HepG2 (cell line): ENCODE measurements at regions not wholly inside any gene's neighbourhood (a gene's known extent, or its start where the extent isn't known, plus 50 kb on each side); places are given as distances from the start of the nearest gene placed in this dataset.

ENCODE experiments used
- ATAC-seq: fragments of 200-7000 bp; cut with Tn5 transposase; 3 replicates; pipeline ENCODE4 v1.9.1; 2020; ENCODE audit warnings: mild to moderate bottlenecking, moderate library complexity
- BruUV-seq: library from RNA; stranded (reverse); fragments of 400-500 nt; replicated peaks from 2 replicates; lab custom pipeline; 2021; lab: Mats Ljungman, UMichigan
- CTCF ChIA-PET: fragments of 300-600 bp; formaldehyde crosslinking; extraction: SDS; loops from one replicate; lab custom pipeline; 2021; ENCODE audit warnings: low total read pairs, inconsistent platforms, low intra/inter-chr PET ratio; lab: Yijun Ruan, JAX
- POLR2A ChIA-PET: fragments of 350-600 bp; sonication (Branson Sonifier 250); formaldehyde crosslinking; loops from one replicate; lab custom pipeline; 2020; ENCODE audit warnings: antibody characterized with exemption, inconsistent platforms; lab: Yijun Ruan, JAX
- DNase-seq: peaks from one replicate; pipeline ENCODE4 v3.0.0-alpha.2; 2015; ENCODE audit warnings: low spot score
- FAIRE-seq: peaks from 3 replicates; lab custom pipeline; 2011; peaks lifted over from hg19 to GRCh38; lab: Jason Lieb, UNC
- H2AFZ ChIP-seq: one replicate; pipeline ENCODE4 v1.6.1; 2011; ENCODE audit warnings: low read length, inconsistent platforms
- H3K27ac ChIP-seq: fragments of 300-600 bp; 3 replicates; pipeline ENCODE4 v1.8.0; 2011; ENCODE audit warnings: mixed run types, mild to moderate bottlenecking, mixed read lengths, low read length, inconsistent platforms; ENCODE audit not compliant: insufficient read depth; ENCODE audit errors: extremely low read length
- H3K27me3 ChIP-seq, 2 experiments: fragments of 200-600 bp in 1 of 2; 2 replicates in 1 of 2; 3 replicates in 1 of 2; pipeline versions ENCODE4 v1.6.0 to v1.8.0; 2011; ENCODE audit warnings: low read length in 2 of 2, mild to moderate bottlenecking in 2 of 2, moderate library complexity in 2 of 2, inconsistent platforms in 1 of 2; ENCODE audit not compliant: insufficient read depth in 2 of 2, control insufficient read depth in 1 of 2
- H3K36me3 ChIP-seq, 2 experiments: fragments of 200-600 bp in 1 of 2; replicated peaks in 1 of 2; 2 replicates in 1 of 2; 3 replicates in 1 of 2; pipeline versions ENCODE4 v1.5.1 to v1.8.0; 2011; ENCODE audit warnings: low read length in 2 of 2, inconsistent platforms in 1 of 2; ENCODE audit not compliant: insufficient read depth in 2 of 2, control insufficient read depth in 1 of 2
- H3K4me1 ChIP-seq: 2 replicates; pipeline ENCODE4 v1.5.1; 2012; ENCODE audit warnings: low read length, inconsistent platforms; ENCODE audit not compliant: insufficient read depth
- H3K4me2 ChIP-seq: 2 replicates; pipeline ENCODE4 v1.6.0; 2011; ENCODE audit warnings: low read depth, low read length, inconsistent platforms
- H3K4me3 ChIP-seq, 3 experiments: fragments of 200-600 bp in 1 of 3; sonication (generic), shearing (Covaris generic) in 1 of 3; replicated peaks in 1 of 3; 2 replicates each; pipeline ENCODE4 v1.5.1; 2011 to 2016; ENCODE audit warnings: low read length in 3 of 3, inconsistent platforms in 2 of 3, low read depth in 2 of 3, mild to moderate bottlenecking in 2 of 3, control low read depth in 1 of 3, mixed read lengths in 1 of 3; ENCODE audit not compliant: insufficient read depth in 1 of 3
- H3K79me2 ChIP-seq: one replicate; pipeline ENCODE4 v1.6.1; 2011; ENCODE audit warnings: low read length, inconsistent platforms; ENCODE audit not compliant: insufficient read depth
- H3K9ac ChIP-seq: 2 replicates; pipeline ENCODE4 v1.6.0; 2011; ENCODE audit warnings: mild to moderate bottlenecking, low read depth, low read length, inconsistent platforms; ENCODE audit not compliant: insufficient read depth
- H3K9me3 ChIP-seq: 2 replicates; pipeline ENCODE4 v1.5.1; 2012; ENCODE audit warnings: mild to moderate bottlenecking, low read length
- H4K20me1 ChIP-seq: 2 replicates; pipeline ENCODE4 v1.6.0; 2011; ENCODE audit warnings: inconsistent platforms, mild to moderate bottlenecking, low read length, moderate library complexity; ENCODE audit not compliant: insufficient read depth
- BCLAF1 ChIP-seq: fragments of 450-650 bp; IDR thresholded peaks from 2 replicates; pipeline ENCODE4 v1.6.1; 2017; ENCODE audit warnings: mild to moderate bottlenecking
- CBX2 ChIP-seq, 2 experiments: fragments of 200-600 bp in 1 of 2; sonication (generic); formaldehyde crosslinking in 1 of 2; IDR thresholded peaks; 2 replicates each; pipeline versions ENCODE4 v1.7.0 to v1.8.1; 2018 to 2022; ENCODE audit warnings: low read depth in 2 of 2, low read length in 1 of 2, mild to moderate bottlenecking in 1 of 2, missing genetic modification reagents in 1 of 2
- HNRNPL ChIP-seq: fragments of 200-400 bp; formaldehyde crosslinking; IDR thresholded peaks from 2 replicates; pipeline ENCODE4 v1.6.1; 2017; ENCODE audit warnings: mild to moderate bottlenecking, low read depth, low read length
- NFIC ChIP-seq: IDR thresholded peaks from 2 replicates; pipeline ENCODE4 v1.6.1; 2012; ENCODE audit warnings: mild to moderate bottlenecking, low read length, inconsistent platforms
- PAWR ChIP-seq: sonication (generic); formaldehyde crosslinking; IDR thresholded peaks from 2 replicates; pipeline ENCODE4 v1.4.0; 2020; ENCODE audit warnings: missing genetic modification reagents, mild to moderate bottlenecking, borderline replicate concordance
- POGZ ChIP-seq: sonication (generic); formaldehyde crosslinking; IDR thresholded peaks from 2 replicates; pipeline ENCODE4 v1.4.0; 2020; ENCODE audit warnings: mild to moderate bottlenecking, missing genetic modification reagents
- RELA ChIP-seq: sonication (generic); formaldehyde crosslinking; IDR thresholded peaks from 2 replicates; pipeline ENCODE4 v1.4.0; 2020; ENCODE audit warnings: missing genetic modification reagents
- ZNF407 ChIP-seq: sonication (generic); formaldehyde crosslinking; IDR thresholded peaks from one replicate; pipeline ENCODE4 v1.5.1; 2020; ENCODE audit warnings: mild to moderate bottlenecking, missing genetic modification reagents; ENCODE audit errors: not compliant biosample characterization
- whole genome bisulfite sequencing: methylation state at CpG from one replicate; pipeline ENCODE4 v1.1.6; 2017; ENCODE audit warnings: low lambda C conversion rate; 5-methylcytosine and 5-hydroxymethylcytosine counted together
- in situ Hi-C: cut with HindIII; loops from 2 replicates; pipeline ENCODE4 v1.10.0; 2017; ENCODE audit warnings: low pct_unique_long_range_greater_than_20kb; ENCODE audit not compliant: extremely low pct_ligation_motif_present
- intact Hi-C: fragments of 100-400 bp; cut with micrococcal nuclease; formaldehyde crosslinking; loops from one replicate; pipeline ENCODE4 v1.10.0; 2022; ENCODE audit not compliant: unreplicated experiment

- no TSS peak for BruUV-seq
- ATAC-seq = no peak
- H3K4me3 ChIP-seq = no peak overlapping the region
- intact Hi-C loops = no loop called here
- H3K4me2 ChIP-seq = no peak overlapping the region
- ChIA-PET POLR2A (no interaction called here), CTCF (no interaction called here)
- no peak overlapping the region for H3K9ac ChIP-seq
- H3K79me2 ChIP-seq = no peaks in the 10 kb centered on the region
- H3K27ac ChIP-seq = no peak overlapping the region
- H3K9me3 ChIP-seq = no peaks in the 10 kb centered on the region
- peaks cover 10% of the 10 kb centered on the region for H3K4me1 ChIP-seq
- in situ Hi-C loops = no loop called here
- no peak for TF ChIP-seq POGZ (CRISPR knock-in tag)
- no peak overlapping the region for H2AFZ ChIP-seq
- H3K36me3 ChIP-seq = no peaks in the 10 kb centered on the region
- DNase-seq = no peak
- no peak for FAIRE-seq
- H4K20me1 ChIP-seq = no peaks in the 10 kb centered on the region
- H3K27me3 ChIP-seq = peaks cover 1 to 21% of the 10 kb centered on the region in 2 experiments; a peak in 1 of 5 replicates
Observed at GRCh38 chr10:70996549-70996948, 108.2 kb upstream of the PCBD1 start.

- no peak overlapping the region for H3K4me3 ChIP-seq
- CTCF ChIA-PET = no interaction called here
- in situ Hi-C loops = no loop called here
- POLR2A ChIA-PET = no interaction called here
- no peaks in the 10 kb centered on the region for H4K20me1 ChIP-seq
- no peaks in the 10 kb centered on the region for H3K36me3 ChIP-seq
- intact Hi-C loops = no loop called here
- FAIRE-seq = no peak
- H3K4me1 ChIP-seq = peaks cover 3% of the 10 kb centered on the region
- no peak overlapping the region for H3K27ac ChIP-seq
- BruUV-seq = no TSS peak
- H3K27me3 ChIP-seq = peaks cover 1 to 21% of the 10 kb centered on the region in 2 experiments; a peak in 1 of 5 replicates
- no peak overlapping the region for H3K9ac ChIP-seq
- no peak for ATAC-seq
- no peaks in the 10 kb centered on the region for H3K79me2 ChIP-seq
- no peak overlapping the region for H2AFZ ChIP-seq
- WGBS = 17% methylated on average over 1 of the region's 3 CpGs
- H3K9me3 ChIP-seq = no peaks in the 10 kb centered on the region
- H3K4me2 ChIP-seq = no peak overlapping the region
- no peak for DNase-seq
- TF ChIP-seq NFIC (no peak), BCLAF1 (no peak), RELA (CRISPR knock-in tag) (no peak), HNRNPL (no peak), CBX2 (IDR thresholded peaks at IDR 0.05; ENCODE audit: low read depth, low read length) (no peak), CBX2 (CRISPR knock-in tag; IDR thresholded peaks at IDR 0.05; ENCODE audit: low read depth) (no peak), ZNF407 (CRISPR knock-in tag) (no peak), PAWR (CRISPR knock-in tag) (no peak)
Observed at GRCh38 chr10:70997236-70997635, 108.9 kb upstream of the PCBD1 start.
